Left renal cortex interstitium (tissue), 4 donors: ENCODE measurements at regions not wholly inside any gene's neighbourhood (a gene's known extent, or its start where the extent isn't known, plus 50 kb on each side); places are given as distances from the start of the nearest gene placed in this dataset.
"Not testable (repeated sequence)": the region's sequence is repeated elsewhere in the genome, so short reads cannot be mapped to it uniquely, and the experiment has no call there.

Experiments
- DNase-seq, 4 donors: peaks; one replicate each; pipeline ENCODE4 v3.0.0-alpha.2; 2013; ENCODE audit warnings: low read depth in 4 of 4, low spot score in 2 of 4, missing footprints in 1 of 4

DNA sequence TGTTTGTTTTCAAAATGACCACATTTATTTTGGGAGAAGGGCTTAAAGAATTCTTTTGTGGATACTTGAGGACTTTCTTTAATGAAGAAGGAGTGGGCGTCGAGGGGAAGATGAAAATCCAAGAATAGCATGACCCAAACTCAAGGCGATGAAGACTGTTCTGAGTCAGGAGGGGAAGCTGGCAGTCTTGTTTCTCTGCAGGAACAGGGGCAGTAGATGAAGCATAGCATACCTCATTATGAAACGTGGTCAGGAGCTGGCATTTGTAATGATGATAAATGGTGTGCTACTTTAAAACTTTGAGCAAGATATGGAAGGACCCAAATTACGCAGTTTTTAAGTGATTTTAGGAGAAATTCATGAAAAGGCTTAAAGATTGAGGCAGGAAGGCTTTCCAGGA lies 549.0 kb downstream of the IGSF11 start:
- DNase-seq: no peak

DNA sequence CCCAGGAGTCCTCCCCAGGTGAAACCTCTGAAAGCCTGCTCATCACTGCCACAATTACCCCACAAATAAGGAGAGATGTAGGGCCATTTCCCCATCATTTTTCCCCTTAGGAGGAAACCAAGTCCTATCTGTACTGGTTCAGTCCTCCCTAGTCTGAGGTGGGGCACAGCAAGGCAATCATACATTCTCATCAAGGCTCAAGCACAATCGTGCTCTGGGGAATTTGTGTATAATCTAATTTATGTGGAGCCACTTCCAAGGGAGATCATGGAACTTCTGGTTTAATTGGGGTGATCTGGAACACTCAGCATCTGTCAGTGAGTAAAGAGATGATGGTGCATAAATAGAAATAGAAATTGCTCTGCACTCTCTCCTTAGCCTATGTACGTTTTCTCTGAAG lies 546.9 kb downstream of the IGSF11 start:
- DNase-seq: no peak

GRCh38 chr3:118488732-118489131 lies 545.9 kb downstream of the IGSF11 start:
- DNase-seq: no peak

DNA sequence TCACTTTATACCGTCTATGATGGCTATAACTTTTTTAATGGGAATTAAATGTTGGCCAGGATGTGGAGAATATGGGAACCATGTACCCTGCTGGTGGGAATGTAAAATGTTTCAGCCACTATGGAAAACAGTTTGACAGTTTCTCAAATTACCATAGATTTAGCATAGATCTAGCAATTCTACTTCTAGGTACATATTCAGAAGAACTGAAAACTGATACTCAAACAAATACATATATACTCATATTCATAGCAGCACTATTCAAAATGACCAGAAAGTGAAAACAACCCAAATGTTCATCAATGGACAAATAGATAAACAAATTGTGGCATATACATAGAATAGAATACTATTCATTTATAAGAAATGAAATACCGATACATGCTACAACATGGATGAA lies 539.4 kb downstream of the IGSF11 start:
- DNase-seq: no peak

DNA sequence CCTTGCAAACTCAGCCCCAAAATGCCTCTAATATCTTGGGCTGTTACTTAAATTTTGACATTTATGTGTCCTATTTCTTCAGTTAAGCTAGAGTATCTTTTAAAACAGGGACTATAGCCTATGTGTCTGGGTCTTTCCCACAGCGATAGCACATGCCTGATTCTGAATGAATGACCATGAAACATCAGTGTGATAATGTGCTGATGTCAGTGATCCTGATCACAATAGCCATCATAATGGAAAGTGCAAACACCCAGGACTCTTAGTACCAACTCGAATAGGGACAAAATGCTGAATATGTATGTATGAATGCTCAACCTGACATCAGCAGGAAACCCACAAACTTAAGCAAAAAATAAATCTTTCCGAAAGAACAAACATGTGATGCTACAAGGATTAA lies 537.4 kb downstream of the IGSF11 start:
- DNase-seq: no peak

DNA sequence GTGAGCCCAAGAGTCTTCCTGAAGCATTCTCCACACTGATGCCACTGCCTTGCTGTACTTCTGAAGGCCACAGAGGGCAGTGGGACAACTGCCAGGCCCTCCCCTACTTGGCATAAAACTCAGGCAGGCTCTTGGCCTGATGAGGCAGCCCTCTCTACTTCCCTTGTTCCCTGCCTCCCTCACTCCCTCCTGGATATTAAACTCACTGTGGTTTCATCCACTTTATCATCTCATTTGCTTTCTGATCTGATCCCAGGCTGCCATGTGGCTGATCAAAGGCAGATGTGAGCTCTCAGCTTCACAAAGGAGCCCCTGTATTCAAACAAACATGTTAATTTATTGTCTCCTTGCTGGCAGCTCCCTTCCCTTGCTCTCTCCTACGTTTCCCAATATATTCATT lies 533.5 kb downstream of the IGSF11 start:
- peak; percentile 23 to 39 (median 24) for DNase-seq

GRCh38 chr3:118504906-118505305 lies 529.7 kb downstream of the IGSF11 start:
- no peak for DNase-seq

DNA sequence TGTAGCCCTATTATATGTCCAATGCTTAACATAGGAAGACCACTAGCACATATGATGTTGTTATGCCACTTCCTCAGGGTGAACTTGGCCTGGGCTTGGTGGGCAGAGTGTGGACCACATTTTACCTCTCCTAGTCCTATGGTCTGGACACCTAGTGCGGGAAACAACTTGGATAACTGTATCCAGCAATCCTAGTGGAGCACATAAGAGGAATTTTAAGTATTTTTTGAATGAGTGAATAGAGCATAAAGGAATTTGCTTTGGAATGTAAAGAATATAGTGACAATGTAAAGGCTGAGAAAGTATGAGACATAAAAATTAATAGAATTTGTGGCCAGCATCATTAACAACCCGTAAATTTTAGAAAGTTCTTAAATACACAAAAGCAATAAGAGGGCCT lies 528.9 kb downstream of the IGSF11 start:
- no peak for DNase-seq

- DNase-seq: no peak
These were observed 523.2 kb downstream of the IGSF11 start for GRCh38 chr3:118511402-118511801.

DNA sequence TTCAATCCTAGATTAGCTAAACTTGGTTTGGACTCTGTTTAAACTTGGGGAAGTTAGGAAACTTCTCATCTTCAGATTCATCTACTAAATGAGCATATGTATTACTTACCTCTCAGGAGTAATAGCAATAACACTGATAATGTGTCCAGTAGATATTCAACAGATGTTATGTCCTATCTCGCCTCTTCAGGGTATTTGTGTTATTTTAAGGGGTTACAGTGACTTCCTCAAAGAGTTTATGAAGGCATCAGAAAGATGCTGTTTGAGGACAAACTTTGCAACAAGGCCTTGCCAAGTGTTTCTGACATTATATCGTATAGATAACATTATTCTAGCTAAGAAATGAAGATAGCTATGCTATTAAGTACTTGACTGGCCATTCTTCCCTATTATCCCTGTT lies 522.3 kb downstream of the IGSF11 start:
- DNase-seq: no peak

GRCh38 chr3:118525077-118525476 lies 509.6 kb downstream of the IGSF11 start:
- no peak for DNase-seq

GRCh38 chr3:118526758-118527513 lies 507.7 kb downstream of the IGSF11 start:
- DNase-seq: no peak

DNA sequence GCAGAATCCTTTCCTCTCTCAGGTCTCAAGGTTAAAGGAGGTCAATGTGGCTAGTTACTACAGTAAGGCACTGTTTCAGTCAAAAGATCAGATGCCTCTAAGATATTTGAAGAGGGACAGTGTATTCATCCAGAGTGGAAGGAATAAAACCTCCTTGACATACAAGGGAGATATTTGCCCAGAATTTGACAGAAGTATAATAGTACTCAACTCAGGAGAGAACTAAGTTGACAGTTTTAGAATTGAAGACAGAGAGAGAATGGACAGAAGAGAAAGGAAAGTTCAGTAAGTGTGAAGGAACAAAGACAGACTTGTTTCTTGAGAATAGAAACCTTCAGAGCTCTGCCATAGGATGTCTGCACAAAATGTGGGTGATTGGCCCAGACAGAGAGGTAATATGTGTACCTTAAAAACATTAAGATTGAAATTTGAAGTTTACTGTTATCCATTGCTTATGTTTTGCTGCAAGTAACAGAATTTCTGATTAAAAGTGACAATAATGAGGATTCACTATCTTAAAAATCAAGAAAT lies 507.1 kb downstream of the IGSF11 start:
- no peak for DNase-seq

DNA sequence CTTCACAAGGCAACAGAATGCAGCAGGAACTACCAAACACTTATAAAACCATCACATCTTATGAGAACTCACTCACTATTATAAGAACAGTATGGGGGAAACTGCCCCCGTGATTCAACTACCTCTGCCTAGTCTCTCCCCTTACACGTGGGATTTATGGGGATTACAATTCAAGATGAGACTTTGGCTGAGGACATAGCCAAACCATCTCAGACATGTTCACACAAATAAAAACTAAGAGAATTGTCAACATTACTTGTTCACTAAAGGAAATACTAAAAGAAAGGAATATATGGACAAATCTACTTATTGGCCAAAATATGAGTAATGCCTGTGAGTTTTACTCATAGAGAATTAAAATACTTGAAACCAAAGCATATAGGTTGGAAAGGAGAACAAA lies 505.1 kb downstream of the IGSF11 start:
- no peak for DNase-seq

DNA sequence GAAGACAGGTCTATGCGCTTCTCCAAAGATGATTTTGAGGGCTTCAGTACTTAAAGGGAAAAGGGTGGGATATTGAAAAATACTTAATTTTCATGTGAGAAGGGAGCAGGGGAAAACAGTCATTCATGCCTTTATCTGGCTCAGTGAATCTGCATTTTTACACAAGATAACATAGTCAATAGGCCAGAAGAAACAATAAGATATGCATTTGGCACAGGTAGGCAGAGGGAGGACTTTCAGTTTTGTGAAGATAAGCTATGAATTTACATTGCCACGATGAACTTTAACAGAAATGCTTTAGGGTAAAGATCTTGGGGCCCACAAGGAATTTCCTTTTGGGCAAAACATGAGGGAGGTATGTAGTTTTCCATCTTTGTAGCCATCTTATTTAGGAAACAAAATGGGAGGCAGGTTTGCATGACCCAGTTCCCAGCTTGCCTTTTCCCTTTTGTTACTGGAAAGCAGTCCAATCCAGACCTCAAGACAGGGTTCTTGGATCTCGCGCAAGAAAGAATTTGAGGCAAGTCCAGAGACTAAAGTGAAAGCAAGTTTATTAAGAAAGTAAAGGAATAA lies 504.2 kb downstream of the IGSF11 start:
- no peak for DNase-seq

- DNase-seq: not testable (repeated sequence)
These were observed 503.7 kb downstream of the IGSF11 start for GRCh38 chr3:118530927-118531356.

DNA sequence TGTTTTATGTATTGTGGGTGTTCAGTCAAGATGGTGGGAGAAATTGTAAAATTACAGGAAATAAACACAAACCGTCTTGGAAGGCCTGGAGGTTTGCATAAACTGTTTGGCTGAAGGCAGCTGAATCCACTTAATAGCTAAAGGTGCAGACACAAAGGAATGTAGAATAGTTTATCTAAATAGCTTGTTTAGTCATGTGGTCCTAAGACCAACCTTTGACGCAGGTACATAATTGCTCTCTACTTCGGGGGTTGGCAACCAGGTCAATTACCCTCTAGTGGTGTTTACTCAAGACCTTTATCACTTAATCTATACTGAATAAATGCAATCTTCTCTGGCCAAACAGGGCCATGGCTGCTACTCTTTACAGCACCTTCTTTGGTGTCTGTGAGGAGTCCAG lies 502.8 kb downstream of the IGSF11 start:
- DNase-seq: no peak

DNA sequence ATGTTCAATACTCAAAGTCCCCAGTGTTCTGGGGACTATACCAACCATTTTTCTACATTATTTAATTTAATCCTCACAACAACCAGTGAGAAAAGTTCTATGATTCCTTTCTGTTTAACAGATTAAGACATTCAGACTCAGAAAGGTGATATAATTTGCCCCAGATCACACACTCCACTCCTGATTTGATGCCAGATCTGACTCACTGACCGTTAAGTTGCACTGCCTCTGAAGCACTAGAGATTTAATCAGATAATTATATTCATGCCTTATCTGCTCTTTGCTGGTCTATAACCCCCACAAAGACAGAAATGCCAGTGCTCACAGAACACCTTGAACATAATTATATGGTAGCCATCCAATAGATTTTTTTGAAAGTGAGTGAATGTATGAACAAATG lies 501.0 kb downstream of the IGSF11 start:
- no peak for DNase-seq

DNA sequence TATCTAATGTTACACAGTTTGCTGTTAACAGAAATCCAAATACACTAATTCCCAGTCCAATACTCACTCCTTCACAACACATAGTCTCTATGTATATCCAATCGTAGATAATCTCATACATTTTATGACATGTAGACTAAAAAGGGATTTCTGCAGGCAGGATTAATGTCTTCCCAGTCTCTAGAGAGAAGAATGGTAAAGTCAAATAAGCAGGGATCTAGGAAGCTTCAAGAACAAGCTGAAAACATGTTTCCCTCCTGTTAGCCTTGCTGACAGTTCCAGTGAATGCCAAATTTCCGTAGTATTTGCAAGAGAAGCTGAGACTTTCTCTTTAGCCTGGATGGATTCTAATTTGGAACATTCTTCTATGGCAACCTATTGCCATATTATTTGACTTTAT lies 500.1 kb downstream of the IGSF11 start:
- DNase-seq: no peak

GRCh38 chr3:118536764-118537163 lies 497.9 kb downstream of the IGSF11 start:
- DNase-seq: no peak

DNA sequence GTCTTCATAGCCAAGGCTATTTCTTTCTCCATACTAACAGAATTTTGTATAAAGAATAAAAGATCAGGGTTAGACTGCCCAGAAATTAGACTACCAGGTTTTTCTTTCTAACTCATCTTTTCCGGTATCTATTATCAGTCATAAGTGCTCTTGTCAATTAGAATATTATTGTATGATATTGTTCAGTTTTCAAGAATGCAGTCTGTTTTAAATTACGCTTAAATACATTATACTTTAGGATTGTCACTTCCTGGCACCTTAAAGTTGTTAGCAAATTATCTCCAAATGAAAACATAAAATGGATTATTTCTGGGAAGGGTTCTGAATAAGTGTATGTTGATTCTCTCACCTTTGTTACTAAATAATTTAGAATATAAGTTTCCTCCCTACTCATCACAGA lies 497.2 kb downstream of the IGSF11 start:
- DNase-seq: no peak

GRCh38 chr3:118538187-118538586 lies 496.5 kb downstream of the IGSF11 start:
- DNase-seq: no peak
